ENCODE measurements at regions not wholly inside any gene's neighbourhood (a gene's known extent, or its start where the extent isn't known, plus 50 kb on each side); places are given as distances from the start of the nearest gene placed in this dataset.

DNA sequence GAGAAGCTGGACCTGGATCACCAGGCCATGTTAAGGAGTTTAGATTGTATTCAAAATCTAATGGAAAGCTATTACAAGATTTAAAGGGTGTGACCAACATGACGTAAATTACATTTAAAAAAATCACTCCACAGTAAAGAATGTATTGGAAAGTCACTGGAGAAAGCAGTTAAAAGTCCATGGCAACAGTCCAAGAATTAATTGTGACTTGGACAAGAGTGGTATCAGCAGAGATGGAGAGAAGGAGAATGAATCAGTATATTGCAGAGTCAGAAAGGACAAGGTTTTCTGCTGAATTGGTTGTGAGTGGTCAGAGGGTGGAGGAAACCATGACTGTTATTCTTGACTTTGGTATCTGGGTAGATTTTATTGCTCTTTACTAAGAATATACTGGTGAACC, 535.1 kb upstream of the SLITRK1 start:
- no peak for TF ChIP-seq EZH2 (IDR thresholded peaks at IDR 0.05; ENCODE audit: insufficient read depth, poor library complexity, severe bottlenecking)
- TF ChIP-seq EZH2phosphoT487 (IDR thresholded peaks at IDR 0.05; ENCODE audit: insufficient read depth, low read depth), result no peak
